Stomach smooth muscle (tissue), 2 donors: ENCODE measurements at regions not wholly inside any gene's neighbourhood (a gene's known extent, or its start where the extent isn't known, plus 50 kb on each side); places are given as distances from the start of the nearest gene placed in this dataset.

Experiments used
- H3K27ac ChIP-seq: one replicate; pipeline ENCODE4 v1.7.0; 2013; ENCODE audit warnings: mild to moderate bottlenecking, low read length, inconsistent platforms
- H3K27me3 ChIP-seq, 2 donors: one replicate each; pipeline ENCODE4 v1.7.0; 2013; ENCODE audit warnings: low read length in 2 of 2; ENCODE audit not compliant: insufficient read depth in 2 of 2, control insufficient read depth in 1 of 2
- H3K36me3 ChIP-seq, 2 donors: one replicate each; pipeline ENCODE4 v1.7.0; 2013; ENCODE audit warnings: low read length in 2 of 2; ENCODE audit not compliant: control insufficient read depth in 2 of 2, insufficient read depth in 2 of 2
- H3K4me1 ChIP-seq: one replicate; pipeline ENCODE4 v1.7.0; 2013; ENCODE audit warnings: low read length; ENCODE audit not compliant: control insufficient read depth, insufficient read depth
- H3K4me3 ChIP-seq, 2 donors: one replicate each; pipeline ENCODE4 v1.7.0; 2013; ENCODE audit warnings: low read length in 2 of 2
- H3K9ac ChIP-seq, 2 donors: one replicate each; pipeline ENCODE4 v1.7.0; 2013; ENCODE audit warnings: low read length in 2 of 2, mild to moderate bottlenecking in 1 of 2
- H3K9me3 ChIP-seq, 2 donors: one replicate each; pipeline ENCODE4 v1.7.0; 2013; ENCODE audit warnings: low read length in 2 of 2; ENCODE audit not compliant: control insufficient read depth in 2 of 2
- donor health status: healthy.
- donor health status: Pancreatic carcinoma.

GRCh38 chr3:168292296-168292695 lies 196.6 kb upstream of the GOLIM4 start:
- no peak overlapping the region for H3K4me3 ChIP-seq
- no peak overlapping the region for H3K9ac ChIP-seq
- H3K9me3 ChIP-seq: no peaks in the 10 kb centered on the region
- H3K27me3 ChIP-seq: no peaks in the 10 kb centered on the region
- H3K27ac ChIP-seq: no peak overlapping the region
- H3K36me3 ChIP-seq: no peaks in the 10 kb centered on the region
- no peaks in the 10 kb centered on the region for H3K4me1 ChIP-seq

DNA sequence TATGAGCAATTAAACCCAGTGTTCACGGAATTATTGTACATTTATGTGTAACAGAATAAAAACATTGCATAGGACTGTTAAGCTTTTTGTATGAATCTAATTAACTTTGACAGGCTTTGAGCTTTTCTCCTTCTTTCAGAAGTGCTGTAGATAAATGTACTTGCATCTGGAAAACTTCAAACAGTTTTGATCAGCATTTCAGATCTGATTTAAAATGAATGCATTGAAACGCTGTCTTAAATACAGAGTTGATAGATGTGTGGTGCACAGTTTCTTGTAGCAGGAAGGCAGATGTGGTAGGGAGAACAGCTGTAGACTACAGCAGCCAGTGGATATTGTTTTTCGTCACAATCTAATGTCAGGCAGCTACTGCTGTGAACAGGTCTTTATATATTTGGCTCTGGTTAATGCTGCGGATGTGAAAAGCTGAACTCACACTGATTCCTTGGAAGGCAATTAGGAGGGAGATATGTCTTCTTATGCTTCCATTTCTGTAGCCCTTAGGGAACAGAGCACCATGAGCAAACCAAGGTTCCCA lies 193.8 kb upstream of the GOLIM4 start:
- no peaks in the 10 kb centered on the region for H3K27me3 ChIP-seq
- no peak overlapping the region for H3K4me3 ChIP-seq
- no peak overlapping the region for H3K27ac ChIP-seq
- H3K36me3 ChIP-seq: no peaks in the 10 kb centered on the region
- no peaks in the 10 kb centered on the region for H3K9me3 ChIP-seq
- no peak overlapping the region for H3K9ac ChIP-seq
- H3K4me1 ChIP-seq: no peaks in the 10 kb centered on the region

- Histone ChIP-seq H3K9ac (no peak overlapping the region), H3K4me1 (no peaks in the 10 kb centered on the region), H3K9me3 (no peaks in the 10 kb centered on the region), H3K4me3 (no peak overlapping the region), H3K27ac (no peak overlapping the region), H3K27me3 (no peaks in the 10 kb centered on the region), H3K36me3 (no peaks in the 10 kb centered on the region)
Measured at GRCh38 chr3:168288511-168289401, 193.0 kb upstream of the GOLIM4 start.

GRCh38 chr3:168285506-168285905 lies 189.8 kb upstream of the GOLIM4 start:
- Histone ChIP-seq H3K4me1 (no peaks in the 10 kb centered on the region), H3K27me3 (no peaks in the 10 kb centered on the region), H3K4me3 (no peak overlapping the region), H3K9me3 (no peaks in the 10 kb centered on the region), H3K9ac (no peak overlapping the region), H3K36me3 (no peaks in the 10 kb centered on the region), H3K27ac (no peak overlapping the region)

DNA sequence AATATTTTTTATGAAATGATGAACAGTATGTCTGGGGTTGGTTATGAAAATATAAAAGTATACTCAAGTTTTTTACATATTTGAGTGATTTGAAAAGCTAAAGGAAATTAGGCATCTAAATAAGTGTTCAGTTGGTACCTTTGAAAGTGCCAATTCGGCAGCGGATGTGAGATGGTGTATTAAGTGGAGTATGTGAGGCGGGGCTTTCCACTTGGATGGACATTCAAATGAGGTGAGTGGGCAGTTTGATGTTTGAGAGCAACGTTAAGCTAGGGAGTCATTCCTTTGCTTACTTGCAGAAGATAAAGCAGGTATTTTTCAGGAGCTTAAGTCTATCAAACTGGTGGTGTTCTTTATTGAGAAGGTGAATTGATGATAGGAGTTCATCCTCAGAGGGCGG lies 189.0 kb upstream of the GOLIM4 start:
- Histone ChIP-seq H3K36me3 (no peaks in the 10 kb centered on the region), H3K9ac (no peak overlapping the region), H3K27me3 (no peaks in the 10 kb centered on the region), H3K4me3 (no peak overlapping the region), H3K27ac (no peak overlapping the region), H3K9me3 (no peaks in the 10 kb centered on the region), H3K4me1 (no peaks in the 10 kb centered on the region)

DNA sequence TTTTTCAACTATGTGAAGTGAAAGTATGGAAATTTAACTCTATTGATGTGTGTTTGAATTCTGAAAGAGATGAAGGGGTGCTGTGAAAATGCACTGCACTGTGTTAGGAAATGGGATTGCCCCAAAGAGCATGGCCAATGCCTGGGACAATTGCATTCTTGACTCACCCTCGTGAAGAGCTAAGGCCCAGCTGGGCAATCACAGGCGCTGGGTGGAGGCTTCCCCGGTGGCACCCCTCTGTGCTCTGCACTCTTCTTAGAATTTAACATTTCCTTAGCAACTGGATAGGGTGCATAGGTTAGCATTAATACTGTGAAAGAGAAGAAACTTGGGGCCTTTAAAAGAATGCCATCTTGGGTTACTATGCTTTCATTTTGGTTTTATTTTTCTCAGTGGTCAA lies 179.9 kb upstream of the GOLIM4 start:
- no peak overlapping the region for H3K9ac ChIP-seq
- no peak overlapping the region for H3K4me3 ChIP-seq
- no peaks in the 10 kb centered on the region for H3K4me1 ChIP-seq
- no peak overlapping the region for H3K27ac ChIP-seq
- H3K27me3 ChIP-seq: no peaks in the 10 kb centered on the region
- H3K36me3 ChIP-seq: no peaks in the 10 kb centered on the region
- H3K9me3 ChIP-seq: no peaks in the 10 kb centered on the region

GRCh38 chr3:168273917-168274316 lies 178.2 kb upstream of the GOLIM4 start:
- no peaks in the 10 kb centered on the region for H3K27me3 ChIP-seq
- H3K9me3 ChIP-seq: no peaks in the 10 kb centered on the region
- H3K9ac ChIP-seq: no peak overlapping the region
- no peak overlapping the region for H3K4me3 ChIP-seq
- H3K4me1 ChIP-seq: no peaks in the 10 kb centered on the region
- H3K36me3 ChIP-seq: no peaks in the 10 kb centered on the region
- H3K27ac ChIP-seq: no peak overlapping the region

DNA sequence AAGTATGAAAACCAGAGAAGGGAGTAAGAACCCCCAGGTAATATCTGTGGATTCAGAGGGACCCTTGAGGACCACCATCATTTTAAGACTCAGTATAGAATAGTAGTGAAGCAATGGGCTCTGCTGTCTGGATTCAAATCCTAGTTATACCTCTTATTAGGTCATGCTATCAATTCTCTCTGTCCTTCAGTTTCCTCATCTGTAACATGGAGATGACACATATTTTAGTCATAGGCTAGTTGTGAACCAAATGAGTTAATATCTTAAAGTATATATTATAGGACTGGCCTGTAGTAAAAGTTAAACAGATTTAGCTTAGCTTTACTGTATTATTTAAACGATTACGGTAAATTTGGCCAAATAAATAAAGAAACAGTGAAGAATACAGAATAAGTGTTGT lies 177.3 kb upstream of the GOLIM4 start:
- no peak overlapping the region for H3K9ac ChIP-seq
- H3K9me3 ChIP-seq: no peaks in the 10 kb centered on the region
- no peak overlapping the region for H3K27ac ChIP-seq
- no peaks in the 10 kb centered on the region for H3K4me1 ChIP-seq
- no peaks in the 10 kb centered on the region for H3K27me3 ChIP-seq
- H3K36me3 ChIP-seq: no peaks in the 10 kb centered on the region
- no peak overlapping the region for H3K4me3 ChIP-seq

- no peaks in the 10 kb centered on the region for H3K9me3 ChIP-seq
Measured at GRCh38 chr3:168272343-168272985, 176.7 kb upstream of the GOLIM4 start.

GRCh38 chr3:168271932-168272331 lies 176.2 kb upstream of the GOLIM4 start:
- H3K27ac ChIP-seq: no peak overlapping the region
- no peak overlapping the region for H3K9ac ChIP-seq
- no peaks in the 10 kb centered on the region for H3K9me3 ChIP-seq
- H3K4me3 ChIP-seq: no peak overlapping the region
- H3K27me3 ChIP-seq: no peaks in the 10 kb centered on the region
- no peaks in the 10 kb centered on the region for H3K4me1 ChIP-seq
- H3K36me3 ChIP-seq: no peaks in the 10 kb centered on the region

More at GRCh38 chr3:168272343-168272985, 176.7 kb upstream of the GOLIM4 start:
- Histone ChIP-seq H3K27ac (no peak overlapping the region), H3K27me3 (no peaks in the 10 kb centered on the region), H3K36me3 (no peaks in the 10 kb centered on the region), H3K9ac (no peak overlapping the region), H3K4me3 (no peak overlapping the region), H3K4me1 (no peaks in the 10 kb centered on the region)

GRCh38 chr3:168269001-168269400 lies 173.3 kb upstream of the GOLIM4 start:
- H3K27ac ChIP-seq: no peak overlapping the region
- H3K4me3 ChIP-seq: no peak overlapping the region
- no peaks in the 10 kb centered on the region for H3K4me1 ChIP-seq
- H3K27me3 ChIP-seq: no peaks in the 10 kb centered on the region
- H3K9me3 ChIP-seq: no peaks in the 10 kb centered on the region
- H3K36me3 ChIP-seq: no peaks in the 10 kb centered on the region
- H3K9ac ChIP-seq: no peak overlapping the region
